Endodermal cell (in vitro differentiated cells): ENCODE measurements at regions not wholly inside any gene's neighbourhood (a gene's known extent, or its start where the extent isn't known, plus 50 kb on each side); places are given as distances from the start of the nearest gene placed in this dataset.

Source experiments
- DNase-seq: peaks from one replicate; pipeline ENCODE4 v3.0.0-alpha.2; 2017
- H3K27ac ChIP-seq: 2 replicates; pipeline ENCODE4 v1.5.1; 2013; ENCODE audit warnings: mild to moderate bottlenecking, low read depth, low read length, moderate library complexity
- H3K27me3 ChIP-seq: 2 replicates; pipeline ENCODE4 v1.6.1; 2013; ENCODE audit warnings: mild to moderate bottlenecking, low read length, moderate library complexity; ENCODE audit not compliant: insufficient read depth, control insufficient read depth, poor library complexity, severe bottlenecking
- H3K36me3 ChIP-seq: 2 replicates; pipeline ENCODE4 v1.7.0; 2013; ENCODE audit warnings: mild to moderate bottlenecking, low read length, moderate library complexity; ENCODE audit not compliant: control insufficient read depth, insufficient read depth
- H3K4me1 ChIP-seq: one replicate; pipeline ENCODE4 v1.7.0; 2013; ENCODE audit warnings: low read length; ENCODE audit not compliant: control insufficient read depth, insufficient read depth
- H3K4me3 ChIP-seq: 2 replicates; pipeline ENCODE4 v1.5.1; 2013; ENCODE audit warnings: mild to moderate bottlenecking, low read length, moderate library complexity
- H3K9ac ChIP-seq: 2 replicates; pipeline ENCODE4 v1.6.1; 2013; ENCODE audit warnings: mild to moderate bottlenecking, low read length, moderate library complexity; ENCODE audit not compliant: poor library complexity, severe bottlenecking; ENCODE audit errors: extremely low read depth
- H3K9me3 ChIP-seq: 2 replicates; pipeline ENCODE4 v1.6.1; 2013; ENCODE audit warnings: mild to moderate bottlenecking, low read length, moderate library complexity; ENCODE audit not compliant: control insufficient read depth
- H3K27ac Mint-ChIP-seq: 2 replicates; pipeline ENCODE4 v1.8.0; 2020; ENCODE audit warnings: mixed read lengths
- H3K27me3 Mint-ChIP-seq: 2 replicates; pipeline ENCODE4 v1.8.0; 2021; ENCODE audit warnings: mild to moderate bottlenecking, mixed read lengths; ENCODE audit not compliant: insufficient read depth
- H3K36me3 Mint-ChIP-seq: 2 replicates; pipeline ENCODE4 v1.8.0; 2020; ENCODE audit warnings: low read depth, mixed read lengths
- H3K4me1 Mint-ChIP-seq: 2 replicates; pipeline ENCODE4 v1.8.0; 2020; ENCODE audit warnings: mixed read lengths
- H3K4me3 Mint-ChIP-seq: 2 replicates; pipeline ENCODE4 v1.8.0; 2020; ENCODE audit warnings: mild to moderate bottlenecking, moderate library complexity, mixed read lengths
- H3K9me3 Mint-ChIP-seq: 2 replicates; pipeline ENCODE4 v1.8.0; 2020; ENCODE audit warnings: mild to moderate bottlenecking, mixed read lengths
- CTCF ChIP-seq: fragments of 200-600 bp; sonication (generic); conservative IDR thresholded peaks from 2 replicates; pipeline ENCODE4 v1.5.0; 2021; ENCODE audit warnings: antibody characterized with exemption, mild to moderate bottlenecking
- WGBS, 2 experiments: methylation state at CpG; one replicate each; pipeline versions ENCODE4 v1.1.5 to v1.1.7; 2013; ENCODE audit warnings: missing lambda C conversion rate in 2 of 2, mixed read lengths in 1 of 2; ENCODE audit not compliant: insufficient coverage in 1 of 2, insufficient read length in 1 of 2; 5-methylcytosine and 5-hydroxymethylcytosine counted together

GRCh38 chr12:123046431-123046830, 66.0 kb downstream of the ARL6IP4 start:
- 91% methylated on average over 3 of the region's 3 CpGs; no CpG with 5 or more reads in 1 of the 2 experiments for WGBS, 2 experiments
- no peak overlapping the region for H3K9ac ChIP-seq
- no peaks in the 10 kb centered on the region for H3K36me3 ChIP-seq
- DNase-seq: no peak
- TF ChIP-seq CTCF: no peak
- peaks cover 30% of the 10 kb centered on the region for H3K4me1 ChIP-seq
- Mint-ChIP-seq H3K27me3 (no peaks in the 10 kb centered on the region), H3K27ac (no peak overlapping the region), H3K9me3 (no peaks in the 10 kb centered on the region), H3K4me3 (no peak overlapping the region), H3K36me3 (no peaks in the 10 kb centered on the region), H3K4me1 (peaks cover 46% of the 10 kb centered on the region)
- no peak overlapping the region for H3K4me3 ChIP-seq
- H3K9me3 ChIP-seq: no peaks in the 10 kb centered on the region
- no peaks in the 10 kb centered on the region for H3K27me3 ChIP-seq
- no peak overlapping the region for H3K27ac ChIP-seq

GRCh38 chr12:123045678-123046077, 65.2 kb downstream of the ARL6IP4 start:
- peaks cover 37% of the 10 kb centered on the region for H3K4me1 ChIP-seq
- Mint-ChIP-seq H3K27me3 (no peaks in the 10 kb centered on the region), H3K4me1 (peaks cover 50% of the 10 kb centered on the region), H3K9me3 (no peaks in the 10 kb centered on the region), H3K36me3 (no peaks in the 10 kb centered on the region), H3K27ac (no peak overlapping the region), H3K4me3 (no peak overlapping the region)
- H3K27me3 ChIP-seq: no peaks in the 10 kb centered on the region
- no peaks in the 10 kb centered on the region for H3K9me3 ChIP-seq
- 96 to 98% methylated on average over 5 to 7 of the region's 7 CpGs for WGBS, 2 experiments
- H3K9ac ChIP-seq: no peak overlapping the region
- no peak for DNase-seq
- H3K27ac ChIP-seq: no peak overlapping the region
- H3K4me3 ChIP-seq: no peak overlapping the region
- TF ChIP-seq CTCF: no peak
- no peaks in the 10 kb centered on the region for H3K36me3 ChIP-seq

GRCh38 chr12:123044351-123044750, 63.9 kb downstream of the ARL6IP4 start:
- no peak for DNase-seq
- Mint-ChIP-seq H3K9me3 (no peaks in the 10 kb centered on the region), H3K4me3 (no peak overlapping the region), H3K36me3 (no peaks in the 10 kb centered on the region), H3K4me1 (peaks cover 37% of the 10 kb centered on the region), H3K27me3 (no peaks in the 10 kb centered on the region), H3K27ac (peak overlapping the region; percentile 9)
- 40 to 50% methylated on average over 1 of the region's 1 CpG for WGBS, 2 experiments
- peak overlapping the region; percentile 20 for H3K4me3 ChIP-seq
- TF ChIP-seq CTCF: no peak
- peaks cover 29% of the 10 kb centered on the region for H3K4me1 ChIP-seq
- no peaks in the 10 kb centered on the region for H3K27me3 ChIP-seq
- H3K9ac ChIP-seq: no peak overlapping the region
- H3K36me3 ChIP-seq: no peaks in the 10 kb centered on the region
- no peaks in the 10 kb centered on the region for H3K9me3 ChIP-seq
- H3K27ac ChIP-seq: no peak overlapping the region
